Sigmoid colon (tissue), 6 donors: ENCODE measurements at regions not wholly inside any gene's neighbourhood (a gene's known extent, or its start where the extent isn't known, plus 50 kb on each side); places are given as distances from the start of the nearest gene placed in this dataset.

Source experiments
- DNase-seq: peaks from one replicate; pipeline ENCODE4 v3.0.0-alpha.2; 2019
- H3K27ac ChIP-seq, 4 donors: fragments of 200-600 bp; sonication (generic); one replicate each; pipeline ENCODE4 v1.5.1; 2016 to 2019; ENCODE audit warnings: mild to moderate bottlenecking in 1 of 4
- H3K27me3 ChIP-seq, 3 donors: fragments of 200-600 bp; sonication (generic); one replicate each; pipeline ENCODE4 v1.5.1; 2019; ENCODE audit warnings: mild to moderate bottlenecking in 1 of 3
- H3K36me3 ChIP-seq, 4 donors: fragments of 200-600 bp; sonication (generic); one replicate each; pipeline ENCODE4 v1.5.1; 2016 to 2019
- H3K4me1 ChIP-seq, 4 donors: fragments of 200-600 bp; sonication (generic); one replicate each; pipeline ENCODE4 v1.5.1; 2017 to 2019
- H3K4me3 ChIP-seq, 4 donors: fragments of 200-600 bp; sonication (generic); one replicate each; pipeline ENCODE4 v1.5.1; 2017 to 2019; ENCODE audit warnings: mild to moderate bottlenecking in 2 of 4, moderate library complexity in 1 of 4
- H3K9me3 ChIP-seq, 4 donors: fragments of 200-600 bp in 3 of 4; sonication (generic) in 3 of 4; one replicate each; pipeline versions ENCODE4 v1.5.1 to v1.6.1; 2013 to 2019
- CTCF ChIP-seq, 4 experiments: fragments of 450-650 bp in 3 of 4; fragments of 200-600 bp in 1 of 4; IDR thresholded peaks; one replicate each; pipeline ENCODE4 v1.5.1; 2016 to 2019; ENCODE audit warnings: antibody characterized with exemption in 4 of 4, mild to moderate bottlenecking in 3 of 4, moderate library complexity in 2 of 4
- EP300 ChIP-seq, 4 donors: sonication (generic); formaldehyde crosslinking; IDR thresholded peaks; one replicate each; pipeline ENCODE4 v1.6.1; 2017; ENCODE audit warnings: antibody characterized with exemption in 4 of 4
- POLR2A ChIP-seq, 2 donors: fragments of 450-650 bp; IDR thresholded peaks; one replicate each; pipeline ENCODE4 v1.6.1; 2016; ENCODE audit warnings: antibody characterized with exemption in 2 of 2, mild to moderate bottlenecking in 2 of 2, moderate library complexity in 2 of 2
- POLR2AphosphoS5 ChIP-seq, 4 donors: sonication (generic); formaldehyde crosslinking; IDR thresholded peaks; one replicate each; pipeline ENCODE4 v1.6.1; 2017; ENCODE audit warnings: antibody characterized with exemption in 4 of 4
- WGBS, 2 donors: extraction: QIAGEN DNeasy Blood & Tissue Kit; methylation state at CpG; one replicate each; pipeline ENCODE4 v1.1.7; 2013; 5-methylcytosine and 5-hydroxymethylcytosine counted together
- intact Hi-C: fragments of 100-400 bp; cut with DNase I; formaldehyde crosslinking; loops from one replicate; pipeline ENCODE4 v1.15.1; 2023
- donor health status: healthy with polysubstance abuse.
- donor health status: healthy.

- Histone ChIP-seq H3K27ac (no peak overlapping the region), H3K36me3 (no peaks in the 10 kb centered on the region), H3K4me3 (no peak overlapping the region), H3K4me1 (no peaks in the 10 kb centered on the region), H3K27me3 (no peaks in the 10 kb centered on the region), H3K9me3 (no peaks in the 10 kb centered on the region)
- WGBS, 2 donors = 52 to 60% methylated on average over 1 of the region's 1 CpG
- intact Hi-C loops = no loop called here
- no peak for TF ChIP-seq EP300 (IDR thresholded peaks at IDR 0.05)
- TF ChIP-seq POLR2AphosphoS5 (IDR thresholded peaks at IDR 0.05) = no peak
- no peak for TF ChIP-seq POLR2A (IDR thresholded peaks at IDR 0.05)
- no peak for TF ChIP-seq CTCF (IDR thresholded peaks at IDR 0.05)
- DNase-seq = no peak
Observed at GRCh38 chr9:11318946-11319345, 706.1 kb upstream of the PTPRD start.

GRCh38 chr9:11319538-11319937, 706.7 kb upstream of the PTPRD start:
- no peak for DNase-seq
- 25 to 29% methylated on average over 5 of the region's 5 CpGs for WGBS, 2 donors
- no peak overlapping the region for H3K27ac ChIP-seq
- intact Hi-C loops = no loop called here
- H3K9me3 ChIP-seq = no peaks in the 10 kb centered on the region
- no peak overlapping the region for H3K4me3 ChIP-seq
- TF ChIP-seq CTCF (IDR thresholded peaks at IDR 0.05) = no peak
- no peak for TF ChIP-seq EP300 (IDR thresholded peaks at IDR 0.05)
- no peak for TF ChIP-seq POLR2A (IDR thresholded peaks at IDR 0.05)
- no peak for TF ChIP-seq POLR2AphosphoS5 (IDR thresholded peaks at IDR 0.05)
- no peaks in the 10 kb centered on the region for H3K36me3 ChIP-seq
- H3K4me1 ChIP-seq = no peaks in the 10 kb centered on the region
- H3K27me3 ChIP-seq = no peaks in the 10 kb centered on the region

GRCh38 chr9:11320989-11321388, 708.2 kb upstream of the PTPRD start:
- H3K27ac ChIP-seq = no peak overlapping the region
- no peaks in the 10 kb centered on the region for H3K36me3 ChIP-seq
- H3K9me3 ChIP-seq = no peaks in the 10 kb centered on the region
- no peak overlapping the region for H3K4me3 ChIP-seq
- TF ChIP-seq POLR2AphosphoS5 (IDR thresholded peaks at IDR 0.05) (no peak), EP300 (IDR thresholded peaks at IDR 0.05) (no peak), POLR2A (IDR thresholded peaks at IDR 0.05) (no peak)
- H3K27me3 ChIP-seq = no peaks in the 10 kb centered on the region
- no peak for DNase-seq
- H3K4me1 ChIP-seq = no peaks in the 10 kb centered on the region
- intact Hi-C loops = no loop called here

GRCh38 chr9:11323457-11323856, 710.7 kb upstream of the PTPRD start:
- 21 to 59% methylated on average over 1 of the region's 1 CpG for WGBS, 2 donors
- H3K27ac ChIP-seq = no peak overlapping the region

GRCh38 chr9:11326231-11326630, 713.4 kb upstream of the PTPRD start:
- H3K36me3 ChIP-seq = no peaks in the 10 kb centered on the region

More at GRCh38 chr9:11323457-11323856, 710.7 kb upstream of the PTPRD start:
- no peaks in the 10 kb centered on the region for H3K9me3 ChIP-seq
- no peak overlapping the region for H3K4me3 ChIP-seq
- H3K27me3 ChIP-seq = no peaks in the 10 kb centered on the region
- intact Hi-C loops = no loop called here
- TF ChIP-seq EP300 (IDR thresholded peaks at IDR 0.05) (no peak), POLR2AphosphoS5 (IDR thresholded peaks at IDR 0.05) (no peak), POLR2A (IDR thresholded peaks at IDR 0.05) (no peak), CTCF (IDR thresholded peaks at IDR 0.05) (no peak)
- no peaks in the 10 kb centered on the region for H3K36me3 ChIP-seq
- no peaks in the 10 kb centered on the region for H3K4me1 ChIP-seq
- no peak for DNase-seq

More at GRCh38 chr9:11326231-11326630, 713.4 kb upstream of the PTPRD start:
- Histone ChIP-seq H3K4me1 (no peaks in the 10 kb centered on the region), H3K4me3 (no peak overlapping the region), H3K27me3 (no peaks in the 10 kb centered on the region), H3K27ac (no peak overlapping the region), H3K9me3 (no peaks in the 10 kb centered on the region)
- intact Hi-C loops = no loop called here
- TF ChIP-seq CTCF (IDR thresholded peaks at IDR 0.05) = no peak
- no peak for TF ChIP-seq POLR2A (IDR thresholded peaks at IDR 0.05)
- no peak for TF ChIP-seq EP300 (IDR thresholded peaks at IDR 0.05)
- TF ChIP-seq POLR2AphosphoS5 (IDR thresholded peaks at IDR 0.05) = no peak
- DNase-seq = no peak
